Muscle layer of colon (tissue), 2 donors: ENCODE measurements at regions not wholly inside any gene's neighbourhood (a gene's known extent, or its start where the extent isn't known, plus 50 kb on each side); places are given as distances from the start of the nearest gene placed in this dataset.

Experiments
- H3K27ac ChIP-seq: one replicate; pipeline ENCODE4 v1.7.0; 2013; ENCODE audit warnings: low read depth, mild to moderate bottlenecking, low read length, moderate library complexity
- H3K27me3 ChIP-seq, 2 donors: one replicate each; pipeline ENCODE4 v1.7.0; 2013; ENCODE audit warnings: low read length in 2 of 2, mild to moderate bottlenecking in 2 of 2; ENCODE audit not compliant: insufficient read depth in 2 of 2, control insufficient read depth in 1 of 2
- H3K36me3 ChIP-seq: one replicate; pipeline ENCODE4 v1.7.0; 2013; ENCODE audit warnings: mild to moderate bottlenecking, low read length; ENCODE audit not compliant: insufficient read depth
- H3K4me1 ChIP-seq: one replicate; pipeline ENCODE4 v1.7.0; 2013; ENCODE audit warnings: mild to moderate bottlenecking, low read length; ENCODE audit not compliant: insufficient read depth
- H3K4me3 ChIP-seq, 2 donors: one replicate each; pipeline ENCODE4 v1.7.0; 2013; ENCODE audit warnings: low read length in 2 of 2, low read depth in 1 of 2, mild to moderate bottlenecking in 1 of 2, moderate library complexity in 1 of 2
- H3K9ac ChIP-seq: one replicate; pipeline ENCODE4 v1.7.0; 2013; ENCODE audit warnings: low read length
- H3K9me3 ChIP-seq: one replicate; pipeline ENCODE4 v1.7.0; 2013; ENCODE audit warnings: mild to moderate bottlenecking, low read length
- donor health status: abdominal sarcoma.
- donor health status: Adenocarcinoma of cecum.

DNA sequence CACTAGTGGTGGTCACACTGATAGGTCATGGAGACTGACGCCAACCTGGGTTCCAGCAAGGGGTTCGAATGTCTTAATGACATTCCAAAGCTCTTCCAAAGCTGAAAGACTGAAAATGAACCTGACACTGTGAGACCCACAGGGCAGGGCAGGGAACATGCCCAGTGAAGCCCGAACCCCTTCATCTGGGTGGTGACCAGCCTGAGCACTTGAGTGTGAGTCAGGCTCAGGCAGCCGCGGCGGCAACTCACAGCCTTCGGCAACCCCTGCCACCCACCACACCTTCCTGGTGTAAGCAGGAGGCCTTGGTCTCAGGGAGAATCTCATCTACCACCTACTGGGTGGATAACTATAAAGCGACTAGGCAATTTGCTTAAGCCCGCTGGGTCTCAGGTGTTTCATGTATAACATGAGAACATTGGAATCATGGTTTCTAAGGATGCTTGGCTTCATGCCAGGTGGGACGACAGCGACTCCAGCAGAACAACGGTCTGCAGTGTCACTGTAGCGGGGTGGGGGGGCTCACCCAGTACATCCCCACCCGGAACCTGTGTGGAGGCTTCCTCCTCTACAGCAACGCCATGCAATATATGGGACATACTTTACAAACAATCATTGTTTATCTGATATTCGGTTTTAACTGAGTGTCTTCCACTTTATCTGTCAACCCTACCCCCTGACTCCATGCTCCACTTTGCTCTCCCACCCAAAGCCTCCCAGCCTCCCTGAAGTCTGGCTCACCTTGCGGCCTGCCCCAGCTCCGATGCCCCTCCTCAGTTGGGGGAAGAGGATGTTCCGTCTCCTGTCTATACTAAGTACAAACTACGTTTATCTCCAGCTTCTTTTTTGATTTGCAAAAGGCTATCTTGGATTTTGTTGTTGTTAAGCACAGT lies 125.0 kb upstream of the MEF2A start:
- Histone ChIP-seq H3K9me3 (no peaks in the 10 kb centered on the region), H3K4me3 (no peak overlapping the region), H3K36me3 (no peaks in the 10 kb centered on the region), H3K9ac (no peak overlapping the region), H3K4me1 (peaks cover 33% of the 10 kb centered on the region), H3K27ac (no peak overlapping the region), H3K27me3 (no peaks in the 10 kb centered on the region)

DNA sequence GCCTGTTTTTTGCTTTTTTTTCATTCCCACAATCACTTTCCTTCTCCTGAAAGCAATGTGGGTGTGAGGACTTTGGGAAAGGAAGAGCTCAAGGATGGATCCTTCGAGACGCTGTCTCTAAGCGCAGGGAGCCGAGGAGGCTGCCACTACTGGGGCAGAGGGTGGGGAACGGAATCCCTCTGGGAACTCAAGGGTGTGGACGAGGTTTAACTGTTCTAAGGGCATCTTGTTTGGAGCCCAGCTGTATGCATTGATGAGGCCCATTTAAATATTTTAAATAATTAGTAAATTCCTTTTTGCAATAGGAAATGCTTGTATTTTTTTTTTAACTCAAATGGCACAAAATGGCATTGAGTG lies 124.4 kb upstream of the MEF2A start:
- no peak overlapping the region for H3K27ac ChIP-seq
- no peaks in the 10 kb centered on the region for H3K36me3 ChIP-seq
- H3K27me3 ChIP-seq, result no peaks in the 10 kb centered on the region
- no peak overlapping the region for H3K9ac ChIP-seq
- no peak overlapping the region for H3K4me3 ChIP-seq
- peaks cover 31% of the 10 kb centered on the region for H3K4me1 ChIP-seq
- no peaks in the 10 kb centered on the region for H3K9me3 ChIP-seq

DNA sequence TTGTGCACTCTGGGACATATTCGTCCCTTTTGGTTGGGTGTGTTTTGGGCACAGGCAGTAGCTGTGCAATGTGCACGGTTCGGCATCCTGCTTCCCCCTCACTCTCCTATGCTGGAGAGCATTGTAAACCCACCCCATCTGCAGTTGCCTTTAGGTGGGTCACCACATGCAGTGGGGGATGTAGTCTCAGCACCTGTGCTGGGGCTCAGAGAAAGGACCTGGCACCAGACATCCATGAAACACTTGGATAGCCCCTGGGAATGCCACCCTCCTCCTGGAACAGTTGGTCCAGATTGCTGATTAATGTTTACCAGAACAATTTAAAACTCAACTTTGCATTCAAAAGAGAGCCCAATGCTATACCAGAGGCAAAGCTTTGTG lies 123.9 kb upstream of the MEF2A start:
- no peaks in the 10 kb centered on the region for H3K9me3 ChIP-seq
- no peak overlapping the region for H3K9ac ChIP-seq
- peaks cover 31% of the 10 kb centered on the region for H3K4me1 ChIP-seq
- H3K36me3 ChIP-seq, result no peaks in the 10 kb centered on the region
- no peaks in the 10 kb centered on the region for H3K27me3 ChIP-seq
- no peak overlapping the region for H3K4me3 ChIP-seq
- H3K27ac ChIP-seq, result peak overlapping the region; percentile 54

DNA sequence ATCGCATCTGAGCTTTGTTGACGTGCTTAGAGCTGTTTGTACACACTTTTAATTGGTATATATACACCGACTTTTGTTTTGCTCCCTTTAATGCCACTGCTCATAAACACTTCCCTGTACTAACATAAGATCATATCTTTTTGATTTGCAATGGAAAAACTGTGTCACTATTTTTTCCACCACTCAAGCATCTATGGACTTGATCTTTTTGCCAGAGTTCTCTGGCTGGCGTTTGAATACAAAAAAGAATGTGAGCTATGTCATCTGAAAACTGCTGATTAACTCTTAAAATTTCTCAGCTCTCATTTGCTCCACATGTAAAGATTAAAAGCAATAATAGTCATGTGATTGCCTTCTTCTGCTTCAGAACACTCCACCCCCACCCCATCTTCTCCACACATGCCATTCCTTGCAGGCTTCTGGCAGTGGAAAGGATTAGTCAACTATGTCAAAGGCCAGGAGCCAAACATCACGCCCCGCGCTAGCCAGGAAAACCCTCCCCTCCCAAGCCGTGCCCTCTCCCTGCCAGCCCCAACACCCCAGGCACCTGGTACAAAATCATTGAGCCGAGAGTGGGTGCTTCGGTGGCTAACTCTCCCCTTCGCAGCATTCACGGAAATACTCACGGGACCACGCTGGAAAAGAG lies 123.4 kb upstream of the MEF2A start:
- H3K27me3 ChIP-seq, result no peaks in the 10 kb centered on the region
- peak overlapping the region; percentile 54 for H3K27ac ChIP-seq
- H3K36me3 ChIP-seq, result no peaks in the 10 kb centered on the region
- peaks cover 31% of the 10 kb centered on the region for H3K4me1 ChIP-seq
- no peak overlapping the region for H3K4me3 ChIP-seq
- no peak overlapping the region for H3K9ac ChIP-seq
- no peaks in the 10 kb centered on the region for H3K9me3 ChIP-seq

DNA sequence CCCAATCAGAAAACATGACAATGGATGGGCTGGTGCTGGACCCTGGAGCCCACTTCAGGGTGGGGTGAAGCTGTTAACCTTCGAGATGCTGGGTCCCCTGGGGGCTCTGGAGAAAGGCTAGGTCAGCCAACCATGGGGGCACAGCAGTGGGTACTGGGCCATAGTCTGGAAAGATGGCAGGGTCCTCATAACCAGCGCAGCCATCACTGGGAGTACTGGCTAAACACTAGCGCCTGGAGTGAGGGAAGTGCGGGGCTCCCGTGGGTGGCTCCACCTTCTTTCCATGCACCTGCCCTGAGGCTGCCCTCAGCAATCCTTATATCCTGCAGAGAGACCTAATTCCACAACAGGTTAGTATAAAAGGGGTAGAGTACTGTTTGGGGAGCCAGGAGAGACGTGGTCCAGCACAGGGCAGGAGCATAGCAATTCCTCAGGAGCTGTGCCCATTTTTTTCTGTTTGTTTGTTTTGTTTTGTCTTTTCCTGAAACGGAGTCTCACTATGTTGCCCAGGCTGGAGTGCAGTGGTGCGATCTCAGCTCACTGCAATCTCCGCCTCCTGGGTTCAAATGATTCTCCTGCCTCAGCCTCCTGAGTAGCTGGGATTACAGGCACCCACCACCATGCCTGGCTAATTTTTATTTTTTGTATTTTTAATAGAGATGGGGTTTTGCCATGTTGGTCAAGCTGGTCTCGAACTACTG lies 122.6 kb upstream of the MEF2A start:
- Histone ChIP-seq H3K4me3 (no peak overlapping the region), H3K9me3 (no peaks in the 10 kb centered on the region), H3K27me3 (no peaks in the 10 kb centered on the region), H3K9ac (no peak overlapping the region), H3K4me1 (peaks cover 31% of the 10 kb centered on the region), H3K36me3 (no peaks in the 10 kb centered on the region), H3K27ac (no peak overlapping the region)

DNA sequence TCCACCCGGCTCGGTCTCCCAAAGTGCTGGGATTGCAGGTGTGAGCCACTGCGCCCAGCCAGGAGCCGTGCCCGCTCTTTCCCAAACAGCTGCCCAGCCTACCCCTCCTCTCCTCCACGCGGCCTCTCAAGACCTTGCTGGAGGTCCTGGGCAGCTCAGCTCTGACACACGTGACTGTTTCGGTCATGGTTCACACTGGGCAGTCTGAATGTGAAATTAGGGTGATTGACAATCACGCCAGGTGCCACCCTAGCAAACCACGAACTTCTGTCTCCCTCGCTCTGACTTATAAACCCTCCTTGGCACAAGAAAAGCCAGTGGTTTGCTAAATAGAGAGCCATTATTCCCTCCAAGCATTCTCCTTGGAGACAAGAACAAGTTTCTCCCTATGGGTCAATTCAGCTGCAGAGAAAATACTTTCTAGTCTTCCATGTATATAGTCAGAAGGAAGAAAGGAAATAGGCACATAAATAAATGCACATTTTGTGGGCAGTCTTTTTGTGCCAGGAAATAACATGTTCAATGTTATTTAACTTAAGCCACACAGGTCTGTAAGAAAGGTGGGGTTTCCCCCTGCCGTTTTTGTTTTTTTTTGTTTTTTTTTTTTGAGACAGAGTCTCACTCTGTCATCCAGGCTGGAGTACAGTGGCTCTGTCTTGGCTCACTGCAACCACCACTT lies 121.9 kb upstream of the MEF2A start:
- Histone ChIP-seq H3K27me3 (no peaks in the 10 kb centered on the region), H3K27ac (peak overlapping the region; percentile 20), H3K4me3 (no peak overlapping the region), H3K4me1 (peaks cover 31% of the 10 kb centered on the region), H3K36me3 (no peaks in the 10 kb centered on the region), H3K9ac (no peak overlapping the region), H3K9me3 (no peaks in the 10 kb centered on the region)

DNA sequence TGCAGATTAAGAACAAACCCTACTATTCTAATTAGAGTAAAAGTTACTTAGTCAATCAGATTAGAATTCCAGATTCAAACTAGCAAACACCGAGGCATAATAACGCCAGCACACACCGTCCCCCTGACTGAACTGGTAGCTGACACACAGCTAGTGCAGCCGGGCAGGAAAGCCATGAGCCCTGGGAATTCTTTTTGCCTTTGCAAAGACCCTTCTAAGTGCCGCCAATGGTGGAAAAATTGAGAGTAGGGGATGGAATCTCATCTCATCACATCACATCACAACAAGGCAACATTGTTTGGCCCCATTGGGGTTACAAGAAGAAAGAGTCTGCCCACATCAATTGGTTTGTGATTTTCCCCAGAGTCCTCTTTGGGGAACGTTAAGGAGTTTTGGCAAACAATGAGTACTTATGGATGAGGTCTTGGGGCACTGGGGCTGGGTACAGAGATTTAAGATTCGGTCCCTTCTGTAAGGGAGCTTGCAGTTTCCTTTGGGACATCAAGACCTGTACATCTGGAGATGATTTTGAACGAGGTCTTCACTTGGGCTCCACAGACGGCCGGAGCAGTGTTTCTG lies 120.4 kb upstream of the MEF2A start:
- H3K27me3 ChIP-seq, result no peaks in the 10 kb centered on the region
- H3K27ac ChIP-seq, result no peak overlapping the region
- H3K9me3 ChIP-seq, result no peaks in the 10 kb centered on the region
- H3K4me3 ChIP-seq, result no peak overlapping the region
- peaks cover 31% of the 10 kb centered on the region for H3K4me1 ChIP-seq
- no peak overlapping the region for H3K9ac ChIP-seq
- H3K36me3 ChIP-seq, result no peaks in the 10 kb centered on the region

DNA sequence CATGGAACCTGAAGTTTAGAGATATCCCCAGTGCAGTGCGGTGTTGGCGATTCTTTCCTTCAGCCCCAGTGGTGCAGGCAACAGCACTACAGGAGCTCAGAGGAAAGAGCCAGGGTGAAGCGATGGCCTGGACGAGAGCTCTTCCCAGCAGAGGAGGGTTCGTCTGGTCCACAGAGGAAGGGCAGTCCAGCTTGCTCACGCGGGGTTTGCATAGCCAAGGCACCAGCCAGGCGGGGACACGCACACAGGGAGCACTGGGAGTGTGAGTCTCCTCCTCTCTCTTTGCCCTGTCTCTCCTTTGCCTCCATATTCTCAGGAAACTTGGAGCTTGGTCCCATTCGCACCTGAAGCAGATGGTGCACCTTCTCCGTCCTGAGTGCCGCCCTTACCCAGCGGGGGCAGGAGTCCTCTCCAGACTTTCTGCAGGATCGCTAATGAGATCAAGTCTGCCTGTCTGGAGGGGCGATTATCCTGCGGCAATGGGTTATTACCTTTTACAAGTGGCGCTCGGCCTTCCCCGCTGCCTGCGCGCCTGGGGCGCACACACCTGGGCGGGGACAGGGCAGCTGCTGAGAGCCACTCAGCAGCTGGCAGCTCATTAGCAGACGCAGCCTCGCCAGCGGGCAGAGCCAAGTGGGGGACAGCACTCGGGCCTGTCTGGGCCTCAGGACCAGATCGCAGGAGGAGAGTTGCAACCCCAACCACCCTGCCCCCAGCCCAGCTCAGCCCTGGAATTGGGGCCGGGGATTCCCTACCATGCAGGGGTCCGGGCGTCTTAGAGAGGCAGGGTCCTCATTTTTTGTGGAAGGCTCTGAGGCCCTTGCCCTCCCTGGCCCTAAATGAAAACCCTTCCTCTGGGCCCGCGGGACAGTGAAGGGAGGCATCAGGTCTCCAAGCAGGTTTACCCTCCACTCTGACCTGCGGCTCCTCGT lies 119.0 kb upstream of the MEF2A start:
- no peaks in the 10 kb centered on the region for H3K27me3 ChIP-seq
- H3K9ac ChIP-seq, result no peak overlapping the region
- H3K4me3 ChIP-seq, result no peak overlapping the region
- no peaks in the 10 kb centered on the region for H3K9me3 ChIP-seq
- no peaks in the 10 kb centered on the region for H3K36me3 ChIP-seq
- peaks cover 29% of the 10 kb centered on the region for H3K4me1 ChIP-seq
- no peak overlapping the region for H3K27ac ChIP-seq

DNA sequence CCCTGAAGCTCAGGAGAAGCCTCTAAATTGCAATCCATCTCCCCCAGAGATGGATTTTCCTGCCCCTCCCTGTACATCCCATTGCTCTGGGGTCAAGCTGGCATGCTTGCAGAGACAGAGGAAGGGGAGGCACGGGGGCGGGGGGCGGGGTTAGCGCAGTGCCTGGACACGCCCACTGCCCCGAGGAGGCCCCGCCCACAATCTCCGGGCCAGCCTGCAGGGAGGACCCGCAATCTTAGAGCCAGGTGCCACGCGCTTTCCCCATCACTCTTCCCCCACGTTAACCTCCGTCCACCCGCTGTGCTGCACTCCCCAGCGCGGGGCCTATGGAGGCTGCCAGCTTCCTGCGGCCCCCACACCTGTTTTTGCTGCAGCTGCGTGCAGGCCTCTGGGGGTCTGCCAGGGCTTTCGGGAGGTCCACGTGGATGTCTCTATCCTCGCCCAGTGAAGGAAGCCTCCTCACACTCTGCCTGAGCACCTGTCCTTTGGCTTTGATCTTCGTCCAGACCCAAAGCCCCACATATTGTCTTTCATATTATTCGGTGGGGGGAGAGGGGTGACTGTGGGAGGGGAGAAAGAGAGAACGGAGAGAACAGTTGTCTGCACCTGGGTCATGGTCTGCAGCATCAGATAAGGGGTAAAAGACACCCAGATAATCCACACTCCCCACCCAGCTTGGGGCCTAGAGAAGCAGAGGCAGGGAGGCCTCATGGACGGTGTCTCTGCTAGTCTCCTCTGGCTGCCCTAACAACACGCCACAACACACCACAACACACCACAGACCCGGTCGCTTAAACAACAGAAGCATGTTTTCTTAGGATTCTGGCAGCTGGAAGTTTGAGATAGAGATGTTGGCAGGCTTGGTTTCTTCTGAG lies 118.0 kb upstream of the MEF2A start:
- Histone ChIP-seq H3K9ac (no peak overlapping the region), H3K9me3 (no peaks in the 10 kb centered on the region), H3K27me3 (no peaks in the 10 kb centered on the region), H3K4me3 (no peak overlapping the region), H3K27ac (no peak overlapping the region), H3K36me3 (no peaks in the 10 kb centered on the region), H3K4me1 (peaks cover 20% of the 10 kb centered on the region)

DNA sequence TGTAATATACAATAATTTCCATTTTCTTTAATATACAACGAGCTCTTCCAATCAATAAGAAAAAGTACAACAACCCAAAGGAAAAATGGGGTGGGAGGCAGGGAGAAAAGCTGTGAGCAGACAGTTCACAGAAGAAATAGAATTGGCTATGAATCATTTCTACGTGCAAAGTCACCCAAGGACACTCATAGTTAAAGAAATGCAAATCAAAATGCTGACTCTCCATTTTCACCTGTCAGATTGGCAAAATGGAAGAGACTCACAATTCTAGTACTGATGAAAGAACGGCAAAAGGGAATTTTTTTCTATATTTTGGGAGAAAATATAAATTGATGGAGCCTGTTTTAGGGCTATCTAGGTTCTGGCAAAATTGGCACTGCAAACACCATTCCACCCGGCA lies 116.3 kb upstream of the MEF2A start:
- Histone ChIP-seq H3K9me3 (no peaks in the 10 kb centered on the region), H3K27ac (no peak overlapping the region), H3K4me1 (peaks cover 12% of the 10 kb centered on the region), H3K27me3 (no peaks in the 10 kb centered on the region), H3K9ac (no peak overlapping the region), H3K36me3 (no peaks in the 10 kb centered on the region), H3K4me3 (no peak overlapping the region)
